ENCODE measurements at regions not wholly inside any gene's neighbourhood (a gene's known extent, or its start where the extent isn't known, plus 50 kb on each side); places are given as distances from the start of the nearest gene placed in this dataset.

- no peak for DNase-seq (ENCODE audit: low spot score)
Observed at GRCh38 chr2:39537150-39537549, 100.1 kb upstream of the MAP4K3 start.

GRCh38 chr2:39538718-39539117 is 101.6 kb upstream of the MAP4K3 start:
- no peak for DNase-seq (ENCODE audit: low spot score)

GRCh38 chr2:39540414-39540813 is 103.3 kb upstream of the MAP4K3 start:
- no peak for DNase-seq (ENCODE audit: low spot score)

GRCh38 chr2:39541011-39541930 is 104.2 kb upstream of the MAP4K3 start:
- no peak for DNase-seq (ENCODE audit: low spot score)

- DNase-seq (ENCODE audit: low spot score), result no peak
Observed at GRCh38 chr2:39542523-39542922, 105.4 kb upstream of the MAP4K3 start.

- DNase-seq (ENCODE audit: low spot score), result no peak
Observed at GRCh38 chr2:39545957-39546356, 108.9 kb upstream of the MAP4K3 start.

GRCh38 chr2:39546409-39546808 is 109.3 kb upstream of the MAP4K3 start:
- DNase-seq (ENCODE audit: low spot score), result no peak

GRCh38 chr2:39546937-39547336 is 109.9 kb upstream of the MAP4K3 start:
- DNase-seq (ENCODE audit: low spot score), result no peak

GRCh38 chr2:39547811-39548719 is 111.0 kb upstream of the MAP4K3 start:
- DNase-seq (ENCODE audit: low spot score), result no peak

GRCh38 chr2:39549000-39549399 is 111.9 kb upstream of the MAP4K3 start:
- no peak for DNase-seq (ENCODE audit: low spot score)

- no peak for DNase-seq (ENCODE audit: low spot score)
Observed at GRCh38 chr2:39549718-39550464, 112.8 kb upstream of the MAP4K3 start.

GRCh38 chr2:39550701-39551285 is 113.7 kb upstream of the MAP4K3 start:
- no peak for DNase-seq (ENCODE audit: low spot score)

- no peak for DNase-seq (ENCODE audit: low spot score)
Observed at GRCh38 chr2:39558906-39559305, 106.8 kb upstream of the TMEM178A start.

- DNase-seq (ENCODE audit: low spot score), result no peak
Observed at GRCh38 chr2:39563572-39563971, 102.1 kb upstream of the TMEM178A start.

GRCh38 chr2:39567507-39567906 is 98.2 kb upstream of the TMEM178A start:
- no peak for DNase-seq (ENCODE audit: low spot score)

GRCh38 chr2:39568116-39568515 is 97.6 kb upstream of the TMEM178A start:
- DNase-seq (ENCODE audit: low spot score), result no peak

- DNase-seq (ENCODE audit: low spot score), result no peak
Observed at GRCh38 chr2:39568561-39569006, 97.1 kb upstream of the TMEM178A start.

- DNase-seq (ENCODE audit: low spot score), result no peak
Observed at GRCh38 chr2:39570130-39570555, 95.6 kb upstream of the TMEM178A start.

GRCh38 chr2:39570614-39571013 is 95.1 kb upstream of the TMEM178A start:
- no peak for DNase-seq (ENCODE audit: low spot score)

GRCh38 chr2:39571111-39571731 is 94.5 kb upstream of the TMEM178A start:
- DNase-seq (ENCODE audit: low spot score), result no peak

- DNase-seq (ENCODE audit: low spot score), result no peak
Observed at GRCh38 chr2:39573276-39573675, 92.4 kb upstream of the TMEM178A start.
